NCI-H345 treated with DMSO at 0.1 percent for 48 hours (cell line): ENCODE measurements at regions not wholly inside any gene's neighbourhood (a gene's known extent, or its start where the extent isn't known, plus 50 kb on each side); places are given as distances from the start of the nearest gene placed in this dataset.
"Not testable (repeated sequence)": the region's sequence is repeated elsewhere in the genome, so short reads cannot be mapped to it uniquely, and the experiment has no call there.

ENCODE experiments used
- DNase-seq: peaks from one replicate; lab custom pipeline; 2025; ENCODE audit not compliant: unreplicated experiment; lab: John Stamatoyannopoulos, UW

DNA sequence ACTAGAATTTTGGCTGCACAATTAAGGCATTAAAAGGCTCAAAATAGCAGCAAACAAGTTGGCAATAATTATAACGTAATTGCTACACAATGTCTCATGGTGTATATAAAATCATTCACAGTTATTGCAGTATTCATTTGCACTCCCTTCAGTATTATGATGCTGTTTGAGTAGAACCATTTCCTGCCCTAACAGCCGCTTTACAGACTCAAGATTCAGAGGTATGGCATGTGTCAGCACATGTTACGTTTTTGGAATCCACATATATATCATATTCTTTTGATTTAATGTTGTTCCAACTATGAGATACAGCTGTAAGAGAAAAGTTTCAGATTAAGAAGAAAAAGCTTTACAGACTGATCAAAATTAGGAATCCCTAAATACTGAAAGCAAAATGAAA, 56.3 kb upstream of the NCKAP5 start:
- no peak for DNase-seq

DNA sequence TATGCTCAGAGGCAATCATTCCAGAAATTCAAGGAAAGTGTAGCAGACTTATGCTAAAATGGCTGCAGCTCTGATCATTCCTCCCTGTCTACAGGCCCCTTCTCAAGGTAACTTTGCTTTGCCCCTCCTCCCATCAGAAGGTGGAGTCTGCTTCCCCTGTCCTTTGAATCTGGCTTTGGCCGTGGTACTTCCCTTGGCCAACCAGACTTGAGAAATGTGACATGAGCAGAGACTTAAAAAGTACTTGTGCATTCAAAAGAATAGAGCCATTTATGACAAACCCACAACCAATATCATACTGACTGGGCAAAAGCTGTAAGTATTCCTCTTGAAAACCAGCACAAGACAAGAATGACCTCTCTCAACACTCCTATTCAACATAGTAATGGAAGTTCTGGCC, 59.5 kb upstream of the NCKAP5 start:
- no peak for DNase-seq

DNA sequence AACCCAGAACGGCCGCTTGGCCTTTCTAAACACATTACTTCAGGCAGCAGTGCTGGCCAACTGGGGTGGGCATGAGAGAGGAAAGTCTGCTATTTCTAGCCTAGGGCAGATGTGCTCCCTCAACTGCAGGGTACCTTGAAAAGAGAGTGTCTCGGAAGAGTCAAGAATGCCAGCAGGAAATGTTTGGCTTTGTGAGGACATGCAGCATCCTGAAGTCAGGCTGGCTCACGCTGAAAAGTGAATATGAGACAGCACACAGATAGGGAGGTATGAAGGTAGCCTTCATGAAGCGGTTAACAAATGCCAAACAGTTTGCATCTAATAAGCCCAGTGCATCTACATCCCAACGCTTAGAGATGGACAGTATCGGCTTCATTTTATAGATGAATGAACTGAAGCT, 65.0 kb upstream of the NCKAP5 start:
- no peak for DNase-seq

DNA sequence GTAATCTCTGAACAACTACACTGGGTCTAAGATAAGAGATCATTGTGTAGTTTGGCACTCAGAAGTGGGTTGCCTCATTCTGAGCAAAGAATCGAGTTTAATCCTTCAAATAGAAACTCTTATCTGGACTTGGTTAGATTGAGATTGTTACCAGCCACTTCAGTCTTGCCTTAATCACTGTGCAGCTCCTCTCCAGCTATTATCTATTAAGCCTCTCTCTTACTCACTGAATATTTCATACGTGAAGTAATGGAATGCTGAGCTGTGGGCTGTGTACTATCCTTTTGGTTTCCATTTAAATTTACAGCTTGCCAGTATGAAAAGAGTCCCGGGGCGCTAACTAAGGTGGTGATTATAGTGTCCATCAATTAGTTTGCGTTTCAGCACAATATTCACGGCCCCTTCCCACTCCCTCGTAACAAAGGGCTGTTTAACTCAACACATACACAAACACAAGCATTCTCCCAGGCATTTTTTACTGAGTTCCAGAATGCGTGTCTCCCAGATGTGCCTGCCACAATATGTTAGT, 65.7 kb upstream of the NCKAP5 start:
- DNase-seq: no peak

DNA sequence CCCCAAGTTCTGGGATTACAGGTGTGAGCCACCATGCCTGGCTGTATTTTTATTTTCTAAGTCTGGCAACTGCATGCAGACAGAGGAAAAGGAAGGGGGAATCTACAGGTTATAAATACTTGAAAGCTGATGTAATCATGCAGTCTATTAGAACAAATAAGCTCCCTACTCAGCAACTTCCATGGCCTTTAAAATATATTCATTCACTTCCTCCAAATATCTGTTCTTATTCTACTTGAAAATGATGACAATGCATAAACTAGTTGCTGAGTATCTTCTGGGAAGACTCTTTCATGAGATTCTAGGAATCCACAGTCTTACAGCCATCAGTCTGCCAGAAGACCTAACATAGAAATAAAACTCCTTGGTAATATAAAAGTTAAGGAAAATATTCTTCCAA, 66.9 kb upstream of the NCKAP5 start:
- DNase-seq: no peak

DNA sequence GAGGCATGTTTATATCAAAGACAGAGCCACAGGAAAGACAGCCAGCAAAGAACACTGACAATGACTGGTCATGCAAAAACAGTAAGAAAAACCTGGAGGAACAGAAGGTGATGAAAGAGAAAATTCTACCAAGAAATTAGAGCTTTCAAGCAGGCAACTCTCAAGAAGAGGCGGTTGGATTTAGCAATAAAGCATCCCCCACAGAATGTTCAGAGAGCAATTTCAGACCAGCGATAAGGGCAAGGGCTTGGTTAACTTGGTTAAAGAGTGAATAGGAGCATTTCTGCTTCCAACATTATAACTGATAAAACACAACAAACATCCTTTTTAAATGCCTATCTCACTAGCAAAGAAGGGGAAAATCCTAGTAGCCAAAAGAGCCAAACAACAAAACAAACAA, 68.0 kb upstream of the NCKAP5 start:
- no peak for DNase-seq

DNA sequence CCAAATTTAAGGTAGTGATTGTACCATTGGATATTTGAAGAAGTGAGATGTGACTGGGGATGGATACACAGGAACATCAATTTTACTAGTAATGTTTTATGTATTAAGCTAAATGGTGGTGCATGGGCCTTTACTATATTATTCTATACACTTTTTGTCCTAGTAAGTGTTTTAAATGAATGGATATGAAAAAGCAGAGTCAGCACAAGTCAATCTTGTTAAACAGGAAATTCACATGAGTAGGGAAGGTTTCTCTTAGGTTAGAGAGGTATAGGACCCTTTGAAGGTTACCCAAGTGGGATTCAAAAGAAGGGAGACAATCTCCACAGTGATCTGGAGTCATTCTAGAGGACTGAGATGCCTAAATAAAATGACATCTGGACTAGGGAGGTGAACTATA, 71.8 kb upstream of the NCKAP5 start:
- no peak for DNase-seq

DNA sequence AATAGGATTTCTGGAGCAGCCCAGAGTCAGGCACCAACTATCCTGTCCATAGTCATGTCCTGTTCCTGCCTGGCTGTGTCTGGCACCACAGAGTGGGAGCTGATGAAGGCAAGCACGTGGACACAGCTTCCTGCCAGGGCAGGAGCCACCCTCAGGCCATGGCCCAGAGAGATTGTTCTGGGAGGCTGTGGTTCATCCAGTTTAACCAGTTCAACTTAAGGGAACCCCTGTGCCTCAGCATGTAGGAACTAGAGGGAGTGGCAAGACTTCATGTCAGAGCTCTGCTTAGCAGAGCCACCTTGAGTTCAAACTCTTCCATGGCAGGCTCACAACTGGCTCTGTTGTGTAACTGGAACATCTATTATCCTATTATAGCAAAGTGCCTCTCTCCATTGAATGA, 73.2 kb upstream of the NCKAP5 start:
- DNase-seq: no peak

DNA sequence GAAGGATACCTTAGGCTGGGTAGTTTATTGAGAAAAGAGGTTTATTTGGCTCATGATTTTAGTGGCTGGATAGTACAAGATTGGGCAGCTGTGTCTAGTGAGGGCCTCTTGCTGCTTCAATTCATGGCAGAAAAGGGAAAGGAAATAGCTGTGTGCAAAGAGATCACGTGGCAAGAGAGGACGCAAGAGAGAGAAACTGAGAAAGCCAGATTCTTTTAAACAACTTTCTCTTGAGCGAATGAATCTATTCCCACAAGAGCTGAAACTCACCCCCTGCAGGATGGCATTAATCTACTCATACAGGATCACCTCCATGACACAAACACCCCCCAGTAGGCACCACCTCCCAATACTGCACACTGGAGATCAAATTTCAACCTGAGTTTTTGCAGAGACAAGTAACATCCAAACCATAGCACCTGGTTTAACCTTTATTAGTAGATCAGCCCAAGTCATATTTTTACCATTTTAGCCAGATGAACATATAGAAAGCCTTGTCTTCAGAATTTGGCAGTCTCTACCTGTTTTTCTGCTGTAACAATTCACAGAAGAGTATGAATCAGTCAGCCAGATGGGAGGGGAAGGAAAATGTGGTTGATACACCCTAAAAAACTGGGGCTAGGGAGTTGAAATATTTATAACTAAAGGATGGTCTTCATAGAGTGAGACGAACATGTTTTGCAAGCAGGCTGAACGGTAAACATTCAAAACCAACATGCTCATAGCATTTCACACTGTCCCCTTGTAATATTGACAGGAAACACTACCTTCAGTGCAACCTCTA, 73.9 kb upstream of the NCKAP5 start:
- DNase-seq: no peak

DNA sequence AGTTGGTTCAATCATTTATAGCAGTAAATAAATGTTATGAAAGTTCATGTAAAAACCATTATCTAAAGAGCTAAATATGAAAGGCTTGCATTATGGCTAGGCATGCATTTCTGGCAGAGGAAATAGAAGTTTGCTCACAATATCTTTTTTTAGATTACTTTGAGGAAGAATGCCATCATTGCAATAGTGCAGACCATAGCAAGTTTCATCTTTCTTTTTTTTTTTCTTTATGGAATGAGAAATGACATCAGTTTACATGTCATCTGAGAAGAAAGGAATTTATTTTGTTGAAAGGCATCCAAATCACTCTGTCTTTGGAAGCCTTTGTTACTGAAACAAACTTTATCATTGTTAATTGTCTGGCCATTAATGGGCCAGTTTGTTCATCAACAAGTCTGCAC, 74.5 kb upstream of the NCKAP5 start:
- DNase-seq: no peak

DNA sequence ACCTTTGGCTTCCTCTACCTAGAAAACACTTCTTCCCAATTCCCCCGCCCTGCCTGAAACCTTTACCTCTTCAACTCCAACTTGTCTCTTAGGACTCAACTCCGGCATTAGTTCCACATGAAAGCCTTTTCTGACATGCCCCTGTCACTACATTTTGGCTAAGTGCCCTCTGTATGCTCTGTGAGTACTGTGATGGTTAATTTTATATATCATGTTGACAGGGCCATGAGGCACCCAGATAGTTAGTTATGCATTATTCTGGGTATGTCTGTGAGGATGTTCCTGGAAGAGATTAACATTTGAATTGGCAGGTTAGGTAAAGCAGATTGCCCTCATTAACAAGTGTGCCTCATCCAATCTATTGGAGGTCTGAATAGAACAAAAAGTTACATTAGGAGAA, 75.6 kb upstream of the NCKAP5 start:
- no peak for DNase-seq

DNA sequence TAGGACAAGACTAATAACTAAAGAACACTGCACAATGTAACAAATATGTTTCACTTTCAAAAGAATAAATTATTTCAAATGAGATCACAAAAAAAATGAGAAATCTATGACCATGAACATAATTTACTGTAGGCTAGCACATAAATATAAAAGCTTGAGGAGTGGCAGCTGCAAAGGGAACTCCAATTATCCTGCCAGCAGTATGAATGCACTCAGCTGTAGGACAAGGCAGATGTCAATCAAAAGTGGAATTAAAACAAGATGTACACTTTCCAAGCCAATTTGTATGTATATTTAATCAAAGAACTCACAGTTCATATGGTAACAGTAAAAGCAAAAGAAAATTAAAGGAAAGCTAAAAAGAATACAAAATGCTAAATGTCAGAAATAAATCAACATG, 76.6 kb upstream of the NCKAP5 start:
- no peak for DNase-seq

DNA sequence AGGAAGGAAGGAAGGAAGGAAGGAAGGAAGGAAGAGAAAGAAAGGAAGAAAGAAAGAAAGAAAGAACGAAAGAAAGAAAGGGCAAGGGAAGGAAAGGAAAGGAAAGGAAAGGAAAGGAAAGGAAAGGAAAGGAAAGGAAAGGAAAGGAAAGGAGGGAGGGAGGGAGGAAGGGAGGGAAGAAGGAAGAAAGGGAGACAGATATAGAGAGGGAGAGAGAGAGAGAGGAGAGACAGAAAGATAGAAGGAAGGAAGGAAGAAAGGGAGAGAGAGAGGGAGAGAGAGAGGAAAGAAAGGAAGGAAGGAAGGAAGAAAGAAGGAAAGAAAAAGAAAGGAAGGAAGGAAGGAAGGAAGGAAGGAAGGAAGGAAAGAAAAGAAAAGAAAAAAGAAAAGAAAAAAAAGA, 79.1 kb upstream of the NCKAP5 start:
- not testable (repeated sequence) for DNase-seq

DNA sequence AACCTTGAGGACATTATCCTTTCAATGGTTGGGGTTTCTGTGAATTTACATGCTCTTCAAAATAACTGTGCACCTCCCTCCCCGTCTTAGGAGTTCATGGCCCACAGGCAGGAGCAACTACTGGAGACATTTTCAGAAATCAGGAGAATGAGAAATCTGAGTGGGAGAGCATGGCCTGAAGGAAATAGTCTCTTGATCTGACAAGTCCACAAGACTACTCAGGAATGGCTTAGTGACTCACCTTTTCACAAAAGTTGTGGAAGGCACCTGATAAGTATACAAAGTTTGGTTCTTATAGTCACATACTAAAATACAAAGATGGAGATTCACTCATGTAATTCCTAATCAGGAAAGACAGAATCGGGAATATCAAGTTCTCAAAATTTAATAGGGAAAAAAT, 83.6 kb upstream of the NCKAP5 start:
- DNase-seq: no peak

DNA sequence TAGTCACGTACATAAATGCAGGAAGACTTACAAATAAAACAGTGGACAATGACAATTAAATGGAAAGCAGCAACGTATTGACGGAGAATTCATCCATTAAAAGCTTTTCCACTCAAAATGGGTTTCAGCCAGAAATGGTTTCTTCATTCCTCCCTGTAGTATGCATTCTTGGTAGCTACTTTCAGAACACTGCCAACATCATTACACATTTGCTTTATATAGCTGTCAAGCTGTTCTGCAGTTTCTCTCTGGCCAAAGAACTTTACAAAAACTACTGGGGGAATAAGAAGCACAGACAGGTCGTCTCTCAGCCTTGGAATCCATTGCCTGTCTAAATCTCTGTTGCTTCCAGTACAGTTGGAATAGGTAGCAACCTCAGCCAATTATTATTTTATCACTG, 84.1 kb upstream of the NCKAP5 start:
- DNase-seq: no peak

DNA sequence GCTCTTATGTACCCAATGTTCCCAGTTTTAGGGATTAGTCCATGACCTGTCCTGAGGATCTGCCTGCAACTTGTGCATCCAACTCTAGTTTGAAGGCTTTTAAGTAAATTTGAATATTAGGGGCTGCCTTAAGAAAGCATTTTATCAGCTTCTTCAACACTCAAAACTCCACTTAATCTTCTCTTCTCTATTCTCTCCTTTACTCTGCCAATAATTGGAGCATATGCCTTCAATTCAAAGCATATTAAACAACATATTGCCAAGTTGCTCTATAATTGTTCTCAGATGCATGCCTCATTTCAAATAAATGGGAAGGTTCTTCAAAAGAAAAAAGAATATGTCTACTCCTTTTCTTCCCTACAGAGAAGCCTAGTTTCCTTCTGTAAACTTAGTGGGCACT, 84.8 kb upstream of the NCKAP5 start:
- no peak for DNase-seq

DNA sequence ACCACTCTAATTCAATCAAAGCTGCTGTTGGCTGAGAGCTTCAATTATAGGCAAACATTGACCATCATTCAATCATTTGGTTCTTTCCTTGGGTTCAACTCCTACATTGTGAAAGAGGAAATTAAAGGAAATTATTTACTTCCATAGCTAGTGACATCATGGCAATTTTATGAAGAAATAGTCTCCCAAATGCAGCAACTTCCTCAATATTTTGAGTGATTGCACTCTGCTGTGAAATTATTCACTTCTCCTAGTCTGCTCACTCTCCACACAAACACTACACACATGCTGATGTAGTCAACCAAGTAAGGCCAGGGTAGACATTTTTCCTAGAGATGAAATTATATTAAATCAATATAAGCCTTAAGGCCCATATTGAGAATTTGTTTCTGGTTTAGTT, 86.7 kb upstream of the NCKAP5 start:
- no peak for DNase-seq

DNA sequence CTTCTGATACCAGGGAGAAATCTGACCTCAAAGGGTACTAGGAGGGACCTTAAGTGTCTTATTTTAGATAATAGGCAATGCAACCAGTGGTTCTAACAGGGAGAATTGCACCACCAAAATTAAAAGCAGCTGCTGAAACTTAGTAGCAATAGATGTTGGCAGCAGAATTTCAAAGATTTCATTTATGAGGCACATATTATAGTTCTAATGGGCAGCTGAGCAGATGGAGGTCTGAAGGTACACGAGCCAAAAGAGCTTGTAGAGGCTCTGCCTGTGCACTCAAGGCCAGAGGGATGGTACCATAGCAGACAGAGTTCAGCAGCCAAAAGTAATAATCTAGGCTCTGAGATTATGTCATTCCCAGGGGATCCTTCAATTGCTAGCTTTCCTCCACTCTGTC, 87.3 kb upstream of the NCKAP5 start:
- no peak for DNase-seq

DNA sequence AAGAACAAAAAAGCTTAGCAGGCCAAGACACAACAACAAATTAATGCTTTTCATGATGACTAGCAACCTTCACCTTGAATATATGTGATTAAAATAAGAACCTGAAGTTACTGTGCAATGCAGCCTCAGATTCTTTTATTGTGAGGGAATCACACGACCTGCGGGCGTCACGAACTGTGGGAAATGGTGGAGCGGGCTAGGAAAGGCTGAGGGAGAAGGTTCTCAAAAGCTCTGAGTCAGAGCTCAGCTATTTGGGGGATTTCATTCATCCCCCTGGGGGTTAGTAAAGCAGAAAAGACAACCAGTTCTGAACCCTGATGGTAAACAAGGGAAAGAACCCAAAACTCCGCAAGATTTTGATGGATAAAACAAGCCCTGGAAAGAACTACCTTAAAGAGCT, 89.3 kb upstream of the NCKAP5 start:
- no peak for DNase-seq

DNA sequence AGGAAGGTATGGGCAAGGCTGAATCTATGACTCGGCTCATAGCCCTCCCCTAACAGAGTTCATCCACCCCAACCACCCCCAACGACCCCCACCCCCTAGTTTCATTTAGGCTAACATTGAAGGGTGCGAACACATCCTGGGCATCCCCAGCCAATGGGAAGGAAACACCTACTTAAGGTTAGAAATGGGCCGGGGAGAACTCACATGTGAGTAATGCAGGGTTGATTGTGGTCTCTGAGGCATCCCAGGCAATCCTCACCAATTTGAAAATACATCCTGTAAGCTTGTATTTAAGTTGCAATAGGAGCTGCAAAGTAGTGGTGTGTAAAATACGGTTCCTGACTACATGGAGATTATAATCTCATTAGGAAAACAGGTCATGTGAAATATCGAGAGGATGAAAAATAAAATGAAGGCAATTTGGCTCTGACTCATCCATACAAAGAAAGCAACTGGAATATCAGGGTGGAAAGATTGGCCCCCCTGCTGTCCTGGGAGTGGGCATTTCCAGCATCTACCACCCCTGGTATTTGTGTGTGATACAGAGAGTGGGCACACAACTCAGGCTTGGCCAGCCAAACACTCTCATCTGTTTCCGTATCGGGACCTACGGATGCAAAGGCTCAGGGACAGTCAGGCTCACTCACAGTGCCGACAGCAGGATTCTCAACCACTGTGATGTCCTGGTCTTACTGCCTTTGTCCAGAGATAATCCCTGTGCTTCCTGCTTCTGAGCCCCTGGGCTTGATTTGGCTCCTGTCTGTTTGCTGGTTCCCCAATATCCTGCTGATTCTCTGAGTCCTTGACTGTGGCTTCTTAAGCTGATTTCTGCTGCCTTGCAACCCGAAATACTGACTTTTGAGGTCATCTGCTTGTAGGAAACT, 90.0 kb upstream of the NCKAP5 start:
- no peak for DNase-seq

DNA sequence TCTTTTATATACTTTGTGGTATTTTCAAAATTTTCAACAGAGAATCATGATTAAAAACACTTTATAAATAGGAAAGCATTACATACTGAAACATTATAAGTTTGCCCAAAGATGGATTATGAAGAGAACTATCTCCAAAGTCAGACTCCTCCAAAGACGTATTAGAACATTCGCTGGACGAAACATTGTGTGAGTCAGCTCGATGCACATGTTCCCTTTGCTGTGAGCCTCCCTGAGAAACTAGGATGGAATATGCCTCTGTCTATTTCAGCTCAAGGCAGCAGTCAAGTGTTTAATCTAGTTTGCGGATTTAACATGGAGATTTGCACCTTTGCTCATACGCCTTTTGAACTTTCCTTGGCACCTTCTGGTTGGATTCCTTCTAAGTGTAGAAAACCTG, 92.2 kb upstream of the NCKAP5 start:
- no peak for DNase-seq

DNA sequence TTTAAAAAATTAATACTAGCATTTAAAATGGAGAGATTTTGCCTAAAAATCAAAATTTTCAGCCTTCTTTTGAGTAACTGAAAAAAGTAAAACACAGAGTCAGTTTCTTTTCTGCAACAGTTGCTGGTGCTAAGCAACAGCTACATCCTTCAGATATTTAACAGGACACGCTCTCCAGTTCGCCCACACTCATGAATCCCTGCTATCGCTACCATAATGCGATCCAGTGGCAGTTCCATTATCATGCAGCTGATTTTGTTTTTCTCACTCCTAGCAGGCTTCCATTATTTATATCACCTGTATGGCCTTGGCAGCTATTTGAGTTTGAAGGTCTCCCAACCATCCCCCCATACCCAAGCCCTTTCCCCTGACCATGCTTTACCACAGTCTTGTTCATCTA, 93.1 kb upstream of the NCKAP5 start:
- DNase-seq: no peak
